HG02759 (cell line): ENCODE measurements at regions not wholly inside any gene's neighbourhood (a gene's known extent, or its start where the extent isn't known, plus 50 kb on each side); places are given as distances from the start of the nearest gene placed in this dataset.
A peak's percentile ranks its signal among the peaks of the same experiment; 100 is the strongest.

Experiments used
- ATAC-seq: cut with Tn5 transposase; IDR thresholded peaks from one replicate; pipeline ENCODE4 v1.9.1; 2021; ENCODE audit warnings: mild to moderate bottlenecking, moderate library complexity; ENCODE audit not compliant: unreplicated experiment

DNA sequence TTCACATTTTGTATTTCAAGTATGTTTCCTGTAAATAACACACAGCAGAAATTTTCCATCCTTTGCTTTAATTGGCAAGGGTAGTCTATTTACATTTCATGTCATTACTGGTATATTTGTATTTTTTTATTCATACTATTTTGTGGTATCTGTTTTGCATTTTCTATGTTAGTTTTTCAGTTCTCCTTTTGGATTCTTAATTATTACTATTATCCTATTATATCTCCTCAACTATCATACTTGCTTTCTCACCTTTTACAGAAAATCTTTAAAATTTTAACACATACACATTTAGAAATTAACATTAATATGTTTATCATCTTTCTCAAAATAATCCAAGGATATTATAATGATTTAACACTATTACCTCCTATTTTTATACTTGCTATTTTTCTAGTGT, 918.3 kb upstream of the MAP3K7 start:
- ATAC-seq = no peak

DNA sequence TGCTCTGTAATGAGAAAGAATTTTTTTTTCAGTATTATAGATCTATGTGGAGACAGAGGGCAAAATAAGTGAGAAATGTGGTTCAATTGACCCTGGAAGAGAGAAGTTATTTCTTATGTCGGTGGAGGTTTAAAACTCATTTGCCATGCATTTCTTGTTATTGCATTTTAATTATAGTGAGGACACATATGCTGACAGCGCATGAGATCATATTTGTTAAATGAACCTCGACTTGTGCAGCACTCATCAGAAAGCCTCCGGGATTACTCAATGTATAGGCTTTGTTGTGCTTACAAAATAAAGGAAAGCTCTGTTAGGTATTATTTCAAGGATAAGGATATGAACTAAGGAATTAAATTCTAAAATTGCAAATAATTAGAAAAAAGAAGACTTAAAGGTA, 915.1 kb upstream of the MAP3K7 start:
- no peak for ATAC-seq

DNA sequence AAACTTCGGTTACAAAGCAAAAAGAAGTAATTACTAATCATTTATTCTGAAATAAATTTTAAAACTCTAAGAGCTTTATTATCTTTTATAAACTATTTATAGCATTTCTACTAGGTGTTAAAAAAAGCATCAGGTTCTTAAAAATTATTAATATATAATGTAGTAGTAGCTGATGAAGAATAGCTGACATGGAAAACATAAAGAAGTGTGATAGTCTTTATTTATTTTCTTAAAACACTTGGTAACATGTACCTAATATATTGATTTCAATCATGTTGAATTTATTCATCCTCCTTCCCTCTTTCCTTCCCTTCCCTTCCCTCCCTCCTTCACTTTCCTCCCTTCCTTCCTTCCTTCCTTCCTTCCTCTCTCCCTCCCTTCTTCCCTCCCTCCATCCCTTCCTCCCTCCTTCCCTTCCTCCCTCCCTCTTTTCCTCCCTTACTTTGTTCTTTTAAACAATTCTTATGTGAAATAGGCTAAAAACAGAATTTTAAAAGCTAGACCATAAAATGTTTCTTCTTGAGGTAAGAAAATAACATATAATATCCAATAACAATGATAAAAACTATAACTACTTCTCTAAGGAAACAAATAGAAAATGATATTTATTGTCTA, 913.9 kb upstream of the MAP3K7 start:
- ATAC-seq = no peak

- ATAC-seq = no peak
These were observed 911.7 kb upstream of the MAP3K7 start for GRCh38 chr6:91498576-91498975.

GRCh38 chr6:91497770-91498169, 910.9 kb upstream of the MAP3K7 start:
- no peak for ATAC-seq

GRCh38 chr6:91490671-91491301, 903.9 kb upstream of the MAP3K7 start:
- no peak for ATAC-seq

DNA sequence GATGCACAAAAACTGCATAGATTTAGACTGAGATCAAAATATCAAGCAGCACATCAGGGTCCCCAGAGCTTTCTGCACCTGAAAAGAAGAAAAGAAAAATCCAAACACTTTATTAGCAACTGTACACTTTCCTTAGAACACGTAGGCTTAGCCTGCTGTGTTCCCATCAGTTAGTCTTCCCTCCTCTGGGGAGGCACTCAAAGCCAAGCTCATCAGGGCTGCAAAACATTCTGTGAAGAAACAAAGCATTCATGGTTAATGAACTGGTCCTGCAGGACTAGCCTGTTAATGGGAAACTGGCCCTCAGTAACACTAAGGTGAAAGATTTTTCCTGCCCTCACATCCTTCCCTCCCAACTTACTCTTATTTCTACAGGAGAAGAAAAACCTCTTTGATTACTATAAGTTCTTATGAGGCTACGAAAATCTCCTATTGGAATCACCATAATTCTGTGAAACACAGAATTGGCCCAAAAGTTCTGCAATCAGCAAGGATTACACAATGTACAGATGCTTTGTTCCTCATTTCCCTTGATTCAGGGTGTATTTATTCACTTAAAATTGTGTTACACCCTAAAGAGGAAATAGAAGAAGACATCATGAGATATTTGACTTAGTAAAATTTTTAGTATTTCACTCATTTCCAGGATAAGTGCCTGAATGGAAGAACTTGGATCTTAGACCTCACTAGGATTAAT, 901.0 kb upstream of the MAP3K7 start:
- ATAC-seq = no peak

GRCh38 chr6:91486200-91486599, 899.3 kb upstream of the MAP3K7 start:
- peak; percentile 25 for ATAC-seq

DNA sequence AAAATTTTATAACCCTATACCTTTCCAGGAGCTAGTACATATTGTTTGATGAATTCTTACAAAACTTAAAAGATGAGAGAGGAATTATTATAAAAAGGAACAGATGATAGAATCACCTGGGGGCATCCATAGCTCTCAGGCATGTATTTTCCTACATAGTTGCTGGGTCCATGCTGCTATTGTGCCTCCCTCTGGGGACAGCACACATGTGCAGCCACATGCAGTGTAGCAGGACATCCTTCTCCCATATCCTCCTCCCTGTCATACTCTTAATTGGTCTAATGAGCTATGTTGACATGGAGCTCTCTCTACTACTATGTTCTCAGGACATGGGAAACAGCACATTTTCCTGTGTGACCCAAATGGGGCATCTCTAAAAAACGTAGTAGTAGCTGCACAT, 898.2 kb upstream of the MAP3K7 start:
- ATAC-seq = no peak

- ATAC-seq = peak; percentile 48
These were observed 896.7 kb upstream of the MAP3K7 start for GRCh38 chr6:91483415-91484105.

GRCh38 chr6:91482498-91482897, 895.6 kb upstream of the MAP3K7 start:
- peak; percentile 85 for ATAC-seq

DNA sequence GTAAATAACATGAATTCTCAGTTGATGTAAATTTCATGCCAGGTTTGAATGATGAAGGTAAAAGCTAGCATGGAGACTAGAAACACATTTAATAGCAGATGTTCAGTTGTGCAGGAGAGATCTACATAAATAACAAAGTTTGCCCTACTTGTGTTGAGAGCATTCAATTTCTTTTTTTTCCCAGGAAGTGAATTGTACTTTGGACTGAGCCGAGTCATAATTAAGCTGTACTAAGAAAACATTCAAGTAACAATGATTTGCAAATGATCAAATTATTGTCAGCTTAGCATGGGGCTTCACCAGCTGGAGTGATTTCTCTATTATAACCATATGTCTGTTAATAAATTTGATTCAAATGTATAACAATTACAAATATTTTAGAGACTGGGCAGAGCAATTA, 893.5 kb upstream of the MAP3K7 start:
- ATAC-seq = no peak

- no peak for ATAC-seq
These were observed 890.8 kb upstream of the MAP3K7 start for GRCh38 chr6:91477688-91478087.

DNA sequence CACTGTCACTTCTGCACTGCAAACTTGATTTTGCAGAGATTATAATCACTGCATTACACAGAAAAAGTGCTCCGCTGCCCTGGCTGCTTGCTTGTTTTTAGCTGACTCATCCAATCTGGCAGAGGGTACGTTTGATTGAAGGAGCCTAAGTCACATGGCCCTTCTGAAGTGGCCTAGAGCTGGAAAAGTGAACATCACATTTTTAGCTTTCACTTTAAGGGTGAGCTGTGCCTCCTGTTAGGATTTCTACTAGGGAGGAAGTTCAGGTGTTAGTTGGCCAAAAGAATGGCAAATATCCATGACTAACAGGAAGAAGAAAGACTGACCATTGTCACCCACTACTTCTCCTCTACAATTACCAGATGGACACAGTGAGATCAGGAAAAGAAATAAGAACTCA, 889.1 kb upstream of the MAP3K7 start:
- peak; percentile 80 for ATAC-seq

DNA sequence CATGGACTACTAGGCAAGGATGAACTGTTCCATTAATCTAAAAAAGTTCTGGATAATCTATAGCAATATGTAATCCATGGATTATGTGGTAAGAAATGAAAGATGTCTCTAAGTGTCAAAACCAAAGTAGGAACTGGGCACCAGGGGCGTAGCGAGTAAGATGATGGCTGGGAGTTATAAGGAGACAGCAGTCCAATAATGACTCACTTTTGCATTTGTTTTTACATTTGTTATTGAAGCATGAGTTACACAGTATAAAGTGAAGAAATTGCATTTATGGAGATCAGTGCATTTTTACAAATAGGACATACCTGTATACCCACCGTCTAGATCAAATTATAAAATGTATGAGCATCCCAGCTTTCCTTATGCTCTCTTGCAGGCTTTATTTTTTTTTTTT, 878.5 kb upstream of the MAP3K7 start:
- ATAC-seq = no peak

DNA sequence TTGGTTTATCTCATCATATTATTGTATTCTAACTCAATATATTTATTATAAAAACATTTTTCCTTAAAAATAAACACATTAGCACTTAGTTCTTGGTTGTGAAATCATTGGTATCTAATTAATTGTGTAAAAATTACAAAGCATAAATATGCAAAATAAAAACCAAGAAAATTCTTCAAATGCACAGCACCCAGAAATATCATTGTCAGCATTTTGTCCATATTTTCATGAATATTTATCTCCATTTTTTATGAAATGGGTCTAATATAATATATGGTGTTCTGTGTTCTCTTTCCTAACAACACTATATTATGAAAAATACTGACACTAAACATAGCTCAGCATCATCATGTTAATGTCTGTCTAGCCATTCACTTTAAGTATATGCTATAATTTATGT, 877.8 kb upstream of the MAP3K7 start:
- ATAC-seq = no peak

DNA sequence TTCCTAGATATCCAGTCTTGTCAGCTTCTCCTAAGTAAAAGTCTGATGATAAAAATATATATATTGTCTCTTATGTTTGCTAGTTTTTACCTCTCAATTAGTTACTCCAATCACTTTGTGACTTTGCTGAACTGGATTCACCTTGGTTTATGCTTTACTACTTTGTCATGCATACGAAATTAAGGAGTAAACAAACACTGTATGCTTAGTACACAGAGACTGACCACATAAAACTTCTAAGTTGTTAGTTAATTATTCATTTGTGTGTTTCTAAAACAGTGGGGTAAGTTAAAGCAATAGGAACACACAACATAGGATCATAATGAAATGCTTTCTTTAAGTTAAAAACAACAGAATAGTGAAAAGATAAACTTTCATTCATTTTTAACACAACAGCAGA, 877.3 kb upstream of the MAP3K7 start:
- no peak for ATAC-seq

DNA sequence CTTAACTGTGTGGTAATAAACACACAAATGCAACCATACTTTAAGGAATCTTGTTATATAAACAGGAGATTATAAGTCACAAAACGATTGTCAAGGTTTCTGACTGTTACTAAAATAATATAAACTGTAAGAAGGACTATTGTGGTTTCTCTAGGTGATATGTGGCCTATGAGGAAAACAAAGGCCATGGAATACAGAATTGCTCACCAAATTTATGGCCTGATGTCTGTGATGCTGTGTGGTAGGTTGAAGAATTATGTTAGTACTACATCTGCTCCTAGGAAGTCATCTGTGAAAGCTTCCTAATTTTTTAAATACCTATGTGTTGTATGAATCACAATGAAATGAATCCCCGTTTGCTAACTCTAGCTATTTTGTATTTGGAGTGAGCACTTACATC, 875.4 kb upstream of the MAP3K7 start:
- ATAC-seq = no peak

- no peak for ATAC-seq
These were observed 866.5 kb upstream of the MAP3K7 start for GRCh38 chr6:91453224-91453878.

DNA sequence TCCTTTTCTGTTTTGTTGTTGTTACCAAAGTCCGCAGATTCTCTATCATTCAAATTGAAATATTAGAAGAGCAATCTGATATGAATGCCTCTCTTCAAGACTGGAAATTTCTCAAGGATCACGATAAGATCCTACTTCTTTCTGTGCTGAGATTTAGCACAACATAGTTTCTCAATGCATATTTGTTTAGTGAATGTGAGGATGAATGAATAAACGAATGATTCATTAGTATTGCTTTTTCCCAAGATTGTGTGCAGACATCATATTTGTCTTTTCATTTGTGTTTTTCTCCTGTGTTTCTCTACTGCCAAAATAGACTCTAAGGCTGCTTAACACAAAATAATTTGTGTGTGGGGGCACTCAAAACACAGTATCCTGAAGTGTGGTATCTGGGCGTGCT, 862.7 kb upstream of the MAP3K7 start:
- ATAC-seq = no peak

DNA sequence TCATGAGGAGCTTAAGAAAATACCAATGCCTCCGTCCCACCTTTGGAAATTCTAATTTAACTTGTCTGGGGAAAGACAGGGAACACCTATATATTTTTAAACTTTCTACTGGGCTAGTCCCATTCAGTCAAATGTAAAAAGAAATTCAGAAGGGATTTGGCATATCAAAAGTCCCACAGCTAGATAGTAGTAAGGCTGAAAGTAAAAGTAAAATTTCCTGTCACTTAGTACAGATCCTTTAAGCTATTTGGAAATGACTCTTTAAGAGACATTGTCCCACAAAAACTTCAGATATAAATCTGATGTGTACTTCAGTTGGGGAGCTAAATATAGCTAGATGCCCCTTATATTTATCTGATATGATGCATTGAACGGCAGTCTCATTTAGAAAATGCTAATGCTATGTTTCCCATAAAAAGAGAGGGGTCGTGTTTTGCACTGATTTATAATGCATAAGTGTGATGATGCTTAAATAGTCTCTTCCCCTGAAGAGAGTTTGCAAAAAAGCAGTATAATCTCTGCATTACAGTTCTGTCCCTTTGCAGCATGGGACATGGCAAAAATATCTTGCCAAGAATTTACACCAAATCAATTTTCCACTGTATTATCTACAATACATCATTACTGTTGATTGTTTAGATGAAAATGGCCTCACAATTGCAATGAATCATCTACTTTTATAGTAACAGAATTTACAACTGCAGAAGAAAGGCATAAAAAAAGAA, 860.8 kb upstream of the MAP3K7 start:
- ATAC-seq = peak; percentile 58
